ENCODE measurements at regions not wholly inside any gene's neighbourhood (a gene's known extent, or its start where the extent isn't known, plus 50 kb on each side); places are given as distances from the start of the nearest gene placed in this dataset.

GRCh38 chr2:64867253-64867996 lies 121.8 kb upstream of the SLC1A4 start:
- no peak for DNase-seq
- ChIA-PET POLR2A (interaction anchor here (1.0 kb wide), 1 partner anchor 213 kb away, joined by 3 read pairs; the partner anchor contains the start of gene SERTAD2), CTCF (interaction anchor here (0.5 to 3.4 kb wide), 15 partner anchors 10 to 540 kb away, joined by 3 to 23 read pairs (median 3); partner anchors contain the start of gene SERTAD2)
- Histone ChIP-seq H3K4me2 (no peak overlapping the region), H3K27ac (ENCODE audit: low read depth in 2 of 2, low read length in 1 of 2) (no peak overlapping the region), H3K4me3 (ENCODE audit: low read depth in 2 of 2, low read length in 1 of 2) (no peak overlapping the region), H3K9me3 (no peaks in the 10 kb centered on the region), H2AFZ (ENCODE audit: low read depth) (no peak overlapping the region), H3K9ac (no peak overlapping the region), H3K36me3 (replicated peaks in 1 of 2; ENCODE audit: control insufficient read depth in 1 of 2, insufficient read depth in 2 of 2, low read length in 1 of 2) (no peaks in the 10 kb centered on the region), H3K9me2 (no peaks in the 10 kb centered on the region), H4K20me1 (ENCODE audit: insufficient read depth) (no peaks in the 10 kb centered on the region), H3K27me3 (ENCODE audit: insufficient read depth) (no peaks in the 10 kb centered on the region), H3F3A (replicated peaks; ENCODE audit: insufficient read depth) (peaks cover 4% of the 10 kb centered on the region), H3K4me1 (ENCODE audit: control insufficient read depth in 1 of 2, insufficient read depth in 2 of 2, low read depth in 1 of 2, low read length in 1 of 2) (peaks cover 0 to 8% of the 10 kb centered on the region in 2 experiments; a peak in 1 of 4 replicates), H3K79me2 (ENCODE audit: insufficient read depth) (no peaks in the 10 kb centered on the region)
- TF ChIP-seq RXRA (IDR thresholded peaks at IDR 0.05; ENCODE audit: borderline replicate concordance, low read depth) = no peak
- no peak for TF ChIP-seq FOXJ3 (CRISPR knock-in tag; IDR thresholded peaks at IDR 0.05)
- TF ChIP-seq JUND (IDR thresholded peaks at IDR 0.05) = no peak
- no peak for TF ChIP-seq EP300 (IDR thresholded peaks at IDR 0.05; ENCODE audit: borderline replicate concordance in 1 of 2, low read depth in 1 of 2, low read length in 1 of 2)
- TF ChIP-seq USF1 (IDR thresholded peaks at IDR 0.05; ENCODE audit: borderline replicate concordance, low read depth) = no peak
- TF ChIP-seq YY1 (IDR thresholded peaks at IDR 0.05; ENCODE audit: low read depth) = no peak
- no peak for TF ChIP-seq ELF1 (IDR thresholded peaks at IDR 0.05)
- no peak for TF ChIP-seq USF2 (IDR thresholded peaks at IDR 0.05; ENCODE audit: borderline replicate concordance, low read depth, low read length)
- no peak for TF ChIP-seq MXI1 (IDR thresholded peaks at IDR 0.05; ENCODE audit: low read depth, low read length)
- TF ChIP-seq, protein P1, sequence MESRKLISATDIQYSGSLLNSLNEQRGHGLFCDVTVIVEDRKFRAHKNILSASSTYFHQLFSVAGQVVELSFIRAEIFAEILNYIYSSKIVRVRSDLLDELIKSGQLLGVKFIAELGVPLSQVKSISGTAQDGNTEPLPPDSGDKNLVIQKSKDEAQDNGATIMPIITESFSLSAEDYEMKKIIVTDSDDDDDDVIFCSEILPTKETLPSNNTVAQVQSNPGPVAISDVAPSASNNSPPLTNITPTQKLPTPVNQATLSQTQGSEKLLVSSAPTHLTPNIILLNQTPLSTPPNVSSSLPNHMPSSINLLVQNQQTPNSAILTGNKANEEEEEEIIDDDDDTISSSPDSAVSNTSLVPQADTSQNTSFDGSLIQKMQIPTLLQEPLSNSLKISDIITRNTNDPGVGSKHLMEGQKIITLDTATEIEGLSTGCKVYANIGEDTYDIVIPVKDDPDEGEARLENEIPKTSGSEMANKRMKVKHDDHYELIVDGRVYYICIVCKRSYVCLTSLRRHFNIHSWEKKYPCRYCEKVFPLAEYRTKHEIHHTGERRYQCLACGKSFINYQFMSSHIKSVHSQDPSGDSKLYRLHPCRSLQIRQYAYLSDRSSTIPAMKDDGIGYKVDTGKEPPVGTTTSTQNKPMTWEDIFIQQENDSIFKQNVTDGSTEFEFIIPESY (IDR thresholded peaks at IDR 0.05; ENCODE audit: borderline replicate concordance, low read depth) = no peak
- no peak for TF ChIP-seq MAX (IDR thresholded peaks at IDR 0.05; ENCODE audit: low read depth)
- TF ChIP-seq PBX3 (IDR thresholded peaks at IDR 0.05) = no peak
- no peak for TF ChIP-seq RAD21 (IDR thresholded peaks at IDR 0.05; ENCODE audit: low read length)
- TF ChIP-seq GATA2 (CRISPR knock-in tag; IDR thresholded peaks at IDR 0.05) = no peak
- no peak for TF ChIP-seq TEAD4 (IDR thresholded peaks at IDR 0.05; ENCODE audit: borderline replicate concordance, insufficient read depth)
- 83% methylated on average over 6 of the region's 9 CpGs for WGBS (ENCODE audit: low lambda C conversion rate)
